DMS153 treated with DMSO at 0.1 percent for 48 hours (cell line): ENCODE measurements at regions not wholly inside any gene's neighbourhood (a gene's known extent, or its start where the extent isn't known, plus 50 kb on each side); places are given as distances from the start of the nearest gene placed in this dataset.
"Not testable (repeated sequence)": the region's sequence is repeated elsewhere in the genome, so short reads cannot be mapped to it uniquely, and the experiment has no call there.

Experiments used
- DNase-seq: peaks from one replicate; lab custom pipeline; 2025; ENCODE audit not compliant: unreplicated experiment; lab: John Stamatoyannopoulos, UW

- DNase-seq = no peak
Observed at GRCh38 chr9:22170556-22170955, 161.5 kb upstream of the CDKN2B start.

- DNase-seq = no peak
Observed at GRCh38 chr9:22170990-22171670, 162.0 kb upstream of the CDKN2B start.

GRCh38 chr9:22171691-22172090, 162.6 kb upstream of the CDKN2B start:
- DNase-seq = no peak

DNA sequence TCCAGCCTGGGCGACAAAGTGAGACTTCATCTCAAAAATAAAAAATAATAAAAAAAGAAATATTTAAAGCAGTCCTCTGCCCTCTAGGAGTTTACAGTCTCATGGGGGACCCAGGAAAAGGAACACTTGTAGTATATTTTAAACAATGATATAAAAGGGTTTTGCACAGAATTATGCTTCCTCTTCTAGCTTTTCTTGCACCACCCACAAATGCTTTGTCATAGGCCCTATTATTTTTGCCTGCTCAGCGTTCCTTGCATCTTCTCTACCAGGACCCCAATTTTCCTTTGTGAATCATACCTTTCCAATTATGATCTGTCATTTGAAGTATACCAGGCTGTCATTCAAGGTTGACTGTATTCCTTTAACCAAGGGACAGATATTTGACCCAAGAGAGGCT, 164.8 kb upstream of the CDKN2B start:
- no peak for DNase-seq

GRCh38 chr9:22175972-22176545, 167.0 kb upstream of the CDKN2B start:
- no peak for DNase-seq

DNA sequence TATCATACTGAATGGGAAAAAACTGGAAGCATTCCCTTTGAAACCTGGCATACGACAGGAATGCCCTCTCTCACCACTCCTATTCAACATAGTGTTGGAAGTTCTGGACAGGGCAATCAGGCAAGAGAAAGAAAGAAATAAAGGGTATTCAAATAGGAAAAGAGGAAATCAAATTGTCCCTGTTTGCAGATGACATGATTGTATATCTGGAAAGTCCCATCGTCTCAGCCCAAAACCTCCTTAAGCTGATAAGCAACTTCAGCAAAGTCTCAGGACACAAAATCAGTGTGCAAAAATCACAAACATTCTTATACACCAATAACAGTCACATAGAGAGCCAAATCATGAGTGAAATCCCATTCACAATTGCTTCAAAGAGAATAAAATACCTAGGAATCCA, 171.9 kb upstream of the CDKN2B start:
- not testable (repeated sequence) for DNase-seq

- DNase-seq = no peak
Observed at GRCh38 chr9:22189471-22189870, 180.4 kb upstream of the CDKN2B start.

DNA sequence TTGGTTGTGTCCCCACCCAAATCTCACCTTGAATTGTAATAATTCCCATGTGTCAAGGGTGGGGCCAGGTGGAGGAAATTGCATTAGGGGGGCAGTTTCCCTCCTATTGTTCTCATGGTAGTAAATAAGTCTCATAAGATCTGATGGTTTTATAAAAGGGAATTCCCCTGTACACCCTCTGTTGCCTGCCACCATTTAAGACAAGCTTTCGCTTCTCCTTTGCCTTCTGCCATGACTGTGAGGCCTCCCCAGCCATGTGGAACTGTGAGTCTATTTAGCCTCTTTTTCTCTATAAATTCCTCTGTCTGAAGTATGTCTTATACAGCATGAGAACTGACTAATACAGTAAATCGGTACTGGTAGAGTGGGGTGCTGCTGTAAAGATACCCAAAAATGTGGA, 187.9 kb upstream of the CDKN2B start:
- DNase-seq = not testable (repeated sequence)

- DNase-seq = no peak
Observed at GRCh38 chr9:22198681-22199080, 189.6 kb upstream of the CDKN2B start.

DNA sequence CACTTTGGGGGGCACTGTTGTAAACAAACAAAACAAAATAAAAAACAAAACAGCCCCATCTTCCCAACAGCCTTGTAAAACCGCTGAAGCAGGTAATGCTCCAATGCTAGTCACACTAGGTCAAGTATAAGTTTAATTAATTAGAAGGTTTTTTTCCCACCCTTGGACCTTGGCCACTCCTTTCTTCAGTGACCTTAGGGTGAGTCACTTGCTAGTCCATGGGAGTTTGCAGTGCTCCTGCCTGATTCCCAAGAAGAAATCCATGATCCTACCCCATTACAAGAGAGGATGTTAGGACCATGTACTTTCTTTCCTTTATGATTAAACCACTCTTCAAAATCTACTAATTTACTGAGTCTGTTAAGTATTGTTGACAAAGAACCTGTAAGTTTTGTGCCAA, 192.2 kb upstream of the CDKN2B start:
- no peak for DNase-seq

DNA sequence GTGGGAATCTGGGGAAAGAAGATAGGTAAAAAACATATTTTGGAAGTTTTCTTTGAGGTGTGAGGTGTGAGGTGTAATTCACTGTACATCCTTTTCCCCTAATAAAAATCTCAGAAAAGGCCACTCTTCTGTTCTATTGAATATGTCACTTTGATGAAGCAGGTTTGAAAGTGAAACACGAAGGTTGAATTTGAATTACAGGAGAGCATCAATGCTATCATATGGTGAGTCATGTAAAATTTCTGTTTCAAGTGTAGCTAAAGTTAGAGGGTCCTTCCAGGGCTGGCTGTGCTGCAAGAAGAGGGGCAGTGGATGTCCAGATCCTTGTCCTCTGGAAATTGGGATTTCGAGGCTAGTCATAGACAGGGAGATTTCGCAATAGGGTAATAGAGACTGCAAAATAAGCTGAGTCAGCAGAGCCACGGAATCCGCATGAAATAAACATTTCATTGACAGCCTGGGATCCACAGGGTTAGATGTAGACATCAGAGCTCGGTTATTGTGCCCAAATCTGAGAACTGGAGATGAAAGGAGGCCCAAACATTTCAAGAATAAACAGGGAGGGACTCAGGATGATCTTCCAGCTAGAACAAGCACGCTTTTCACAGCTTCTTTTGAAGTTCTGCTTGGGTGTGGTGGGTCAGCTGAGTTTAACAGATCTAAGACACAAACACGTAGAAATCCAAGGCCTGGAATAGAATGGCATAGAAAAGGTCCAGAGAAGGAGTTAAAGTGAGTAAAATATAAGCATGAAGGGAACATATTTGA, 194.4 kb upstream of the CDKN2B start:
- no peak for DNase-seq

GRCh38 chr9:22204240-22204639, 195.1 kb upstream of the CDKN2B start:
- no peak for DNase-seq

DNA sequence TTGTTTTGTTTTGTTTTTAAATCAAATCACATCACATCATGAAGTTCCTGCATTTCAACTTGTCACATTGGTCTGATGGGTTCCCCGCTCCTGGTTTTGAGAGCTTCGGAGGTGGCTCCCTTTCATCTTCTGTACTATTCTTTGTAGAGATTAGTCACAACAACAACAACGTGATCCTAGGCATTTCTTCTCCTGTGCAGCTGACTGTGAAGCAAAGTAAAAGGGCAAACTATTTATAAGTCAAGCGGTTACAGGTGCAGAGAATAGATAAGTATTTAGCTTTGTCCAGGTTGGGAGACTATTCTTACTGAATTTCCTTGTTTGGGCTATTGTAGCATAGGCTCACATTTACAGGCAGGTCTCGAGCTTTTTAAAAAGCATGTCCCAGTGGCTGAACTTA, 197.7 kb upstream of the CDKN2B start:
- no peak for DNase-seq

GRCh38 chr9:22208846-22209585, 199.9 kb upstream of the CDKN2B start:
- no peak for DNase-seq

DNA sequence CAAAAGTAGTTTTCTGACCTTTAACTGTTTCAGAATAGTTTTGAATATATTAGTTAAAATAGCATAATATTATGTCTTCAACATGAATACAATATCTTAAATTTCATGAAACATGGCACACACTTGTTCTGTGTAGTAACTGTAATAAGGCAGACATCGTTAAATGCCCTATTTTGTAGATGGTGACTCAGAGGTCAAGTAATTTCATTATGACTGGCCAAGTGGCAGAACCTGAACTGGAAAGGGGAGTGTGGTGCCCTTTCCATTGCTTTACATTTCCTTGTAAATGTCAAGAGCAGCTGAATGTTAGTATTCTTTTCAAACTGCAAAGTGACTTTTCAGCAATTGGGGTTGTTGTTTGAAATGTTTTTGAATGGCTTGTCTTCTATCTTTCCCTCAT, 201.2 kb upstream of the CDKN2B start:
- DNase-seq = no peak

DNA sequence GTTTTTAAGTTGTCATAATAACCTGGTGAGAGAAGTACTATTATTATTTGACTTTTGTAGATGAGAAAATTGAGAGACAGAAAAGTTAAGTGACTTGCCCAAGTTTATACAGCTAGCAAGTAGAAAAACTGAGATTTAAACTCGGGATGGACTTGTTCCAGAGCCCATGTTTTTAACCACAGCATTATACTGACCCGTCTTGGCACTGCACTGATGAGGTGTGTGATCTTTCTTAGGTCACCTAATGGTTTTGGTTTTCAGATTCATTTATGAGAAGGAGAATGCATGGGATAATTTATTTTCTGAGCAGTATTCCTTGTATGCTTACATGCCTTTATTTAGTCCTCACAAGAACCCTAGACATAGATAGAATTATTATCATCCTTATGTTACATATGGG, 201.8 kb upstream of the CDKN2B start:
- DNase-seq = no peak

DNA sequence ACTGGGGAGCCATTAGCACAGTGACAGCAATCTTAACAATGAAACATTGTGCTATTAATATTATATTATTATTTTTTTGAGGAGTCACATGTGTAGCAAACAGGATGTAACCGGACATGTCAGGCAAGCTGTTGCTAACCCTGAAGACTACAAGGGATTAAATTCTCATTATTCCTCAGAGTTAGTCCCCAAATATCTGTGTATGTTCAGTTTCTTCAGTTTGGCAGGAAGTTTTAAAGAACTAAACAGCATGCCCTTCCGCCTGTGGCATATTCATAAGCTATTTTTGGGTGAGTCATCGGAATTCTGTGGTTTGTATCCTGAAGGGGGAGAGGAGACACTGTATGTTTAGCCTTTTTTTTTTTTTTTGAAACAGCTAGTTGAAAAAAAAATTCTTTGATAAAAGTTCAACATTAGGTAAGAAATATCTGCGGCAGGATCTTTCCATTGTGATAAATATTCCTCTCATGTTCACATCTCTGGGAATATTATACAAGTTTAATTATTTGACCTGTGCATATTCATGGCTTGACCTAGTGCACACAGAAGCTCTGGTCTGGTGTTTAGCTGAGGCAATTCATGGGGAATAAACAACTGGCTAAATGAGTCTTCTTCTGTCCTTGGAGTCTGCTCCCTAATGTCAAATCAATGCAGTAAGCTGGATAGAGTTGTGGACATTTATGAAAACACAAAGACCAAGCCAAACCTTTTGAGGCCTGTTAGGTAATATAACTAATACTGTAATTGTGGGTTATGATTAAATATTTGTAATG, 202.7 kb upstream of the CDKN2B start:
- no peak for DNase-seq

DNA sequence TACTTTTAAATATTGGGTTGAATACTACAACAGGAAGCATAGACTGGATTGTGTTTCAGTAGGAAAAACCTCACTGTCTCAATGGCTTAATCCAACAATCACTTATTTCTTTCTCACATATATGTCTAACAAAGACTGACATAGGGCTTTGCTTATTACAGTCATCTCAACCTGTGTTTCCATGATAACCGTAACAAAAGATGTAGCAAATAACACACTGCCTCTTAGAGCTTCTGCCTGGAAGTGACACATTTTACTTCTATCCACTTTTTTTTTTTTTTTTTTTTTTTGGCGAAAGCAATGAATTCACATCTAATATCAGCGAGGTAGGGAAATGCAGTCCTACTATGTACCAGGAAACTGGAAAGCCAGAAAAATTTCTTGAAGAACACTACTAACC, 204.9 kb upstream of the CDKN2B start:
- DNase-seq = no peak

DNA sequence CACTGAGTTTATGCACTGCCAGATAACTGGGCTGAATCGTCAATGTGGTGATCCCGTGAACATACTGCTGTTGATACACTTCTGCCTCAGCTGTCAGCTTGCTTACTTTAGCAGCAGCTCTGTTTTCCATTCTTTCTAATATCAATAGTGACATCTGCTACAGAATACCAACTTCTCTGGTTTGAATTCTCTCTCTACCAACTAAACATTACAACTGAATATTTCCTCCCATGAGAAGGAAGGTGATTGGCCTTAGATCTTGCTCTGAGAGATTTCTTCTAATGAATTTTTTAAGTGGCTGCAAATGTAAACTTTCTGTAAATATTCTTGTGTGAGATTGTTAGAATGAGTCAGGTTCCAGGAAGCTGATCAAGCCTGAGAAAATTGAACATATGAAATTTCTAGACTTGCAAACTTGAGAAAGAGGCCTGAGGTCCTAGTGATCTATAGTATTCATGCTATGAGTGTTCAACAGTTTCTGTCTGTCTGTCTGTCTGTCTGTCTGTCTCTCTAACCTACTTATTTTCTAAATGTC, 205.5 kb upstream of the CDKN2B start:
- DNase-seq = no peak

DNA sequence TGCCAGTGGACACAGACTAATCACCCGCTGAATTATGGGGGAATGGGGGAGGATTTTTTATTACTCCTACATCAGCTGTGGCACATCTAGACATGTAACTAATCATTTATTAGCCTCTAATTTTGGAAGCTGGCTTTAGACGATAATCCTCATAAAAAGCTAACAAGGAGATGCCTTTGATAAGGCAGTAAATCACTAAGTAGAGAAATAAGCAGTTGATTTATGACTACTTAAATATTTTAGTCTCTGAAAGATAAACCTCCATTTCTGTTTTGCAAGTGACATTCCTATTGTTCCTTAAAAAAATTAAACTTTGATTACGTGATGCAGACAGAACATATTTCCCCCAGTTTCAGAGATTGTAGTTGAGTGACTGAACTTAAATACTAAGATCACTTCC, 206.4 kb upstream of the CDKN2B start:
- DNase-seq = no peak

DNA sequence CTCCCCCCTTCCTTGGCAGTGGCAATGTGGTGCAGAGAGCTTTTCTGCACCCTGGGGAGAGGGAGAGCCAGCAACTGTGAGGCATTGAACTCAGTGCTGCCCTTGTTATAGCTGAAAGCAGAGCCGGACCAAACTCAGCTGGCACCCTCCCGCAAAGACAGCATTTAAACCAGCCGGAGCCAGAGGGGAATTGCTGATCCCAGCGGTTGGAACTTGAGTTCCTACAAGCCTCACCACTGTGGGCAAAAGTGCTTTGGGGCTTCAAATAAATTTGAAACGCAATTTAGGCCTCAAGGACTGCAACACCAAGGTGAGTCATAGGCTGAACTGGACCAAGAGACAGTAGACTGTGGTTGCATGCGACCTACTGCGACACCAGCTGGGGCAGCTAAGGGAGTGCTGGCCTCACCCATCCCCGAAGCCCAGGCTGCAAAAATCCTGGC, 207.6 kb upstream of the CDKN2B start:
- DNase-seq = no peak
